BJ (cell line): ENCODE measurements at regions not wholly inside any gene's neighbourhood (a gene's known extent, or its start where the extent isn't known, plus 50 kb on each side); places are given as distances from the start of the nearest gene placed in this dataset.

ENCODE experiments used
- CTCF ChIA-PET: fragments of 350-600 bp; formaldehyde crosslinking; extraction: SDS; loops from one replicate; lab custom pipeline; 2021; ENCODE audit warnings: antibody characterized with exemption, inconsistent platforms; lab: Yijun Ruan, JAX
- POLR2A ChIA-PET: fragments of 300-600 bp; sonication (Branson Sonifier 250); formaldehyde crosslinking; extraction: SDS; loops from one replicate; lab custom pipeline; 2021; ENCODE audit warnings: antibody characterized with exemption; lab: Charles Lee
- DNase-seq: peaks from one replicate; pipeline ENCODE4 v3.0.0-alpha.2; 2011; ENCODE audit warnings: low read depth
- H3K27me3 ChIP-seq: 2 replicates; pipeline ENCODE4 v1.6.0; 2011; ENCODE audit warnings: low read length; ENCODE audit not compliant: control insufficient read depth, insufficient read depth
- H3K36me3 ChIP-seq: 2 replicates; pipeline ENCODE4 v1.5.1; 2011; ENCODE audit warnings: low read length; ENCODE audit not compliant: control insufficient read depth, insufficient read depth
- H3K4me3 ChIP-seq: 2 replicates; pipeline ENCODE4 v1.5.1; 2011; ENCODE audit warnings: low read depth, mild to moderate bottlenecking, control low read depth, low read length
- TF ChIP-seq, protein P1 (sequence below): IDR thresholded peaks from 2 replicates; pipeline ENCODE4 v1.5.1; 2011; ENCODE audit warnings: low read depth, mild to moderate bottlenecking, control low read depth, inconsistent platforms, low read length, moderate library complexity; ENCODE audit not compliant: insufficient read depth

DNA sequence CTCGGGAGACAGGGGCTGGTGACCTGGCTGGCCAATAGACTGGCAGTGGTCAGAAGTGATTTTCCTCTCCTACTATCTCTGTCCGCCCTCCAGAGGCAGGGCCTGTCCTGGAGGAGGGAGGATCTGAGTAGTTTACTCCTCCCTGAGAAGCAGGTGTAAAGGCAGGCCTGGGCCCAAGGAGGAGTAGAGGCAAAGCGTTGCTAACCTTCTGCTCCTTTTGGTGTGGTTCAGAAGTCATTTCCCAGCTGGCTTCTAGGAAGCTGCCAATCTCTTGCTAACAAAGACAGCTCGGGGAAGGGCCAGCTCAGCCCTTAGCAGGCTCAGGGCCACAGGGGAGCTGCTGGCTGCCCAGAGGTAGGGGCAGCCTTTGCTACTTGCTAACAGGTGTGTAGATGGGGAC, 151.1 kb upstream of the NECTIN1 start:
- no peaks in the 10 kb centered on the region; the same call in 1 of the 2 replicates for H3K27me3 ChIP-seq
- TF ChIP-seq, protein P1, sequence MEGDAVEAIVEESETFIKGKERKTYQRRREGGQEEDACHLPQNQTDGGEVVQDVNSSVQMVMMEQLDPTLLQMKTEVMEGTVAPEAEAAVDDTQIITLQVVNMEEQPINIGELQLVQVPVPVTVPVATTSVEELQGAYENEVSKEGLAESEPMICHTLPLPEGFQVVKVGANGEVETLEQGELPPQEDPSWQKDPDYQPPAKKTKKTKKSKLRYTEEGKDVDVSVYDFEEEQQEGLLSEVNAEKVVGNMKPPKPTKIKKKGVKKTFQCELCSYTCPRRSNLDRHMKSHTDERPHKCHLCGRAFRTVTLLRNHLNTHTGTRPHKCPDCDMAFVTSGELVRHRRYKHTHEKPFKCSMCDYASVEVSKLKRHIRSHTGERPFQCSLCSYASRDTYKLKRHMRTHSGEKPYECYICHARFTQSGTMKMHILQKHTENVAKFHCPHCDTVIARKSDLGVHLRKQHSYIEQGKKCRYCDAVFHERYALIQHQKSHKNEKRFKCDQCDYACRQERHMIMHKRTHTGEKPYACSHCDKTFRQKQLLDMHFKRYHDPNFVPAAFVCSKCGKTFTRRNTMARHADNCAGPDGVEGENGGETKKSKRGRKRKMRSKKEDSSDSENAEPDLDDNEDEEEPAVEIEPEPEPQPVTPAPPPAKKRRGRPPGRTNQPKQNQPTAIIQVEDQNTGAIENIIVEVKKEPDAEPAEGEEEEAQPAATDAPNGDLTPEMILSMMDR = no peak
- H3K4me3 ChIP-seq = no peak overlapping the region
- ChIA-PET POLR2A (no interaction called here), CTCF (no interaction called here)
- H3K36me3 ChIP-seq = no peaks in the 10 kb centered on the region
- DNase-seq = no peak

DNA sequence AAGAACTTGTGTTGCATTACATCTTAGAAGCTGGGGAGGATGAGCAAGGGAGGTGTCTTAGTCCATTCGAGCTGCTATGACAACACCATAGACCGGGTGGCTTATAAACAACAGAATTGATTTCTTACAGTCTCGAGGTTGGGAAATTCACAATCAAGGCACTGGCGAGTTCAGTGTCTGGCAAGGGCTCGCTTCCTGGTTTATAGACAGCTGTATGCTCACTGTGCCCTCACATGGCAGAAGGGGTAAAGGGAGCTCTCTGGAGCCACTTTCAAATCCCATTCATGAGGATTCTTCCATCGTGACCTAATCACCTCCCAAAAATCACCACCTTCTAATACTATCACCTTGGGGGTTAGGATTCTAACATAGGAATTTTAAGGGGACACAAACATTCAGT, 150.0 kb upstream of the NECTIN1 start:
- no peaks in the 10 kb centered on the region for H3K27me3 ChIP-seq
- ChIA-PET CTCF (no interaction called here), POLR2A (no interaction called here)
- TF ChIP-seq, protein P1 = no peak
- no peak overlapping the region for H3K4me3 ChIP-seq
- DNase-seq = no peak
- H3K36me3 ChIP-seq = no peaks in the 10 kb centered on the region

DNA sequence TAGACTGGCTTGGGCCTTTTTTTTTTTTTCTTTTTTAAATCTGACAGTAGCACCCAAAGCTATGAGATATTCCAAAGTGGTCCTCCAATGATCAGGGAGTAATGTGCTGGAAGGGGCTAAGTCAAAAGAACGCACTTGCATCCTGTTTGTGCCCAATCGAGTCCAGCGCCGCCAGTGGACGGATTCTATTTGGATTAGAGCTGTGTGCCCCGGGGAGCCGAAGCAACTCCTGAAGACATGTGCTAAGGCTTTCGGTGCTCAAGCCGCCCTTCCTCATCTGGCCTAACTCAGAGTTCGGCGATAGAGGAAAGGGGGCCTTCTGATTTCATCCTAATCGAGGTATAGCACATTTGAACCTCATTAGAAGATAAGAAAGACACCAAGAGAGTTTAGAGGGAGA, 147.8 kb upstream of the NECTIN1 start:
- ChIA-PET CTCF (no interaction called here), POLR2A (no interaction called here)
- TF ChIP-seq, protein P1 = no peak
- H3K36me3 ChIP-seq = no peaks in the 10 kb centered on the region
- H3K27me3 ChIP-seq = 0 out of 2 replicates have a peak, but pooled peaks cover 2% of the 10 kb centered on the region
- no peak for DNase-seq
- no peak overlapping the region for H3K4me3 ChIP-seq

DNA sequence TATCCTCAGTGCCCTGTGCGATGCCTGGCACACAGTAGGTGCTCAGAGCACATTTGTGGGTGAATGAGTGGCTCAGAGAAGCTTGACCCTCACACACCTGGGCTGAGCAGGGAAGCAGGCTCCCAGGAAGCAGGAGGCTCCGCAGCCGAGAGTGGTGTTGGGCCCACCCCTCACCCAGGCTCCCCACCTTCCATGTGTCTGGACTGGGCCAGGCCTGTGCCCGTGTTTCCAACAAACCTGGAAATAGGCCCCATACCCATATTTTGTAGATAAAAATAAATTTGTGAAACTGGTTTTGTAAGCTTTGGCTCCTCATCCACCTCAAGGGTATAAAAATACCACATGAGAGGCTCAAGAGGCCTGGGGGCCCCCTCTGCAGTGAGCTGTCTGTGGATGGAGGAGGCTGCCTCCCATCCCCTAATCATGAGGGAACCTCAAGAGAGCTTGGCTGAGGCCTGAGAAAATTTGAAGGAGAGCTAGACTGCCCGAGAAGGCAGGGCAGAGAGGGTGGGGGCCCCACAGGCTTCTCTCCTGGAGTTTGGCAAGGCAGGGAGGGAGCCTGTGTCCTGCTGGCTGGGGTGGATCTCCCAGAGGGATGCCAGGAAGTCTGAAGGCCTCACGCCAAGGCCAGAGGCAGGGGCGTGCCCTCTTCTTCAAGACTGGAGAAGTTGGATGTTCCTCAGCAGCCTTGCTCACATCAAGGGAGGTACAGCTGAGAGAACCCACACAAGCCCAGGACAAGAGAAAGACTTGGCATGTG, 147.0 kb upstream of the NECTIN1 start:
- ChIA-PET CTCF (no interaction called here), POLR2A (no interaction called here)
- DNase-seq = no peak
- TF ChIP-seq, protein P1 = no peak
- H3K4me3 ChIP-seq = no peak overlapping the region
- H3K27me3 ChIP-seq = 0 out of 2 replicates have a peak, but pooled peaks cover 2% of the 10 kb centered on the region
- no peaks in the 10 kb centered on the region for H3K36me3 ChIP-seq

DNA sequence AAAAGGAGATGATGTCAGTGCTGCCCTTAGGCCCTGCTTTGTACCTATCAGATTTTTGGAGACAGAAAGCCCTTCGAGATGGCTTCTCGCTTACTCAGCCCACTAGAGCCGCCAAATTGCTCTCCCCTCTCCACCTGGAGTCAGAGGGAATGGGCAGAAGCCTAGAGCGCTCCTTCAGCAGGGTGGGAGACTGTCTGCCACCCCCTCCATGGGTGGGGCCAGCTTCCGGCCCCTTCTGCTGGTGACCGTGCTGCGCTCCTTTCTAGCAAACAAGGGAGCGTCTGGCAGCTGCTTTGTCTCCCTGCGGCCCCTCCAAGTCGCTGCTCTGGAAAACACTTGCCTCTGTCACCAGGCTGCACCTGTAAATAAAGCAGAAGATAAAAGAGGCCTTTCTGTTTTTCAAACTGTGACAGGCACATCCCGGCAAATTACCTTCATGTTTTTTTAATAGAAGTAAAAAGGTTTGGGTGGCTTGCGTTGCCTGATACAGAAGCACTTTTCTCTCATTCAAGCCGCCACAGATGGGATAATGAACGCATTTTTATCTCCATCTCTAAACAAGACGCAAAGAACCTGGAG, 145.7 kb upstream of the NECTIN1 start:
- POLR2A ChIA-PET = no interaction called here
- TF ChIP-seq, protein P1 = no peak
- CTCF ChIA-PET = no interaction called here
- DNase-seq = no peak
- Histone ChIP-seq H3K4me3 (no peak overlapping the region), H3K27me3 (0 out of 2 replicates have a peak, but pooled peaks cover 2% of the 10 kb centered on the region), H3K36me3 (no peaks in the 10 kb centered on the region)
